ENCODE measurements at regions not wholly inside any gene's neighbourhood (a gene's known extent, or its start where the extent isn't known, plus 50 kb on each side); places are given as distances from the start of the nearest gene placed in this dataset.

- DNase-seq (ENCODE audit: extremely low read depth, low read depth), result no peak
- TF ChIP-seq CTCF (IDR thresholded peaks at IDR 0.05; ENCODE audit: low read depth, low read length, missing control alignments), result no peak
- H3K4me3 ChIP-seq (replicated peaks; ENCODE audit: low read depth, low read length), result no peak overlapping the region
Observed at GRCh38 chr2:145807554-145807953, 1287.6 kb upstream of the ZEB2 start.

GRCh38 chr2:145806546-145806945 lies 1286.6 kb upstream of the ZEB2 start:
- no peak overlapping the region for H3K4me3 ChIP-seq (replicated peaks; ENCODE audit: low read depth, low read length)
- no peak for TF ChIP-seq CTCF (IDR thresholded peaks at IDR 0.05; ENCODE audit: low read depth, low read length, missing control alignments)
- no peak for DNase-seq (ENCODE audit: extremely low read depth, low read depth)

GRCh38 chr2:145802133-145802532 lies 1282.2 kb upstream of the ZEB2 start:
- no peak for TF ChIP-seq CTCF (IDR thresholded peaks at IDR 0.05; ENCODE audit: low read depth, low read length, missing control alignments)
- no peak for DNase-seq (ENCODE audit: extremely low read depth, low read depth)

GRCh38 chr2:145801210-145801609 lies 1281.3 kb upstream of the ZEB2 start:
- no peak overlapping the region for H3K4me3 ChIP-seq (replicated peaks; ENCODE audit: low read depth, low read length)
- DNase-seq (ENCODE audit: extremely low read depth, low read depth), result no peak
- no peak for TF ChIP-seq CTCF (IDR thresholded peaks at IDR 0.05; ENCODE audit: low read depth, low read length, missing control alignments)

More at GRCh38 chr2:145802133-145802532, 1282.2 kb upstream of the ZEB2 start:
- no peak overlapping the region for H3K4me3 ChIP-seq (replicated peaks; ENCODE audit: low read depth, low read length)

- DNase-seq (ENCODE audit: extremely low read depth, low read depth), result no peak
- H3K4me3 ChIP-seq (replicated peaks; ENCODE audit: low read depth, low read length), result no peak overlapping the region
- no peak for TF ChIP-seq CTCF (IDR thresholded peaks at IDR 0.05; ENCODE audit: low read depth, low read length, missing control alignments)
Observed at GRCh38 chr2:145800151-145801091, 1280.5 kb upstream of the ZEB2 start.

GRCh38 chr2:145799595-145800108 lies 1279.7 kb upstream of the ZEB2 start:
- no peak overlapping the region for H3K4me3 ChIP-seq (replicated peaks; ENCODE audit: low read depth, low read length)
- no peak for DNase-seq (ENCODE audit: extremely low read depth, low read depth)
- no peak for TF ChIP-seq CTCF (IDR thresholded peaks at IDR 0.05; ENCODE audit: low read depth, low read length, missing control alignments)

Data from HFF-Myc (cell line).